Upper lobe of left lung (tissue), 4 donors: ENCODE measurements at regions not wholly inside any gene's neighbourhood (a gene's known extent, or its start where the extent isn't known, plus 50 kb on each side); places are given as distances from the start of the nearest gene placed in this dataset.

ENCODE experiments used
- POLR2A ChIP-seq, 4 donors: fragments of 450-650 bp; IDR thresholded peaks; one replicate each; pipeline ENCODE4 v1.5.1; 2016 to 2017; ENCODE audit warnings: antibody characterized with exemption in 4 of 4, mild to moderate bottlenecking in 2 of 4
- POLR2AphosphoS5 ChIP-seq, 2 donors: sonication (generic); formaldehyde crosslinking; IDR thresholded peaks; one replicate each; pipeline ENCODE4 v1.5.1; 2017; ENCODE audit warnings: antibody characterized with exemption in 2 of 2

DNA sequence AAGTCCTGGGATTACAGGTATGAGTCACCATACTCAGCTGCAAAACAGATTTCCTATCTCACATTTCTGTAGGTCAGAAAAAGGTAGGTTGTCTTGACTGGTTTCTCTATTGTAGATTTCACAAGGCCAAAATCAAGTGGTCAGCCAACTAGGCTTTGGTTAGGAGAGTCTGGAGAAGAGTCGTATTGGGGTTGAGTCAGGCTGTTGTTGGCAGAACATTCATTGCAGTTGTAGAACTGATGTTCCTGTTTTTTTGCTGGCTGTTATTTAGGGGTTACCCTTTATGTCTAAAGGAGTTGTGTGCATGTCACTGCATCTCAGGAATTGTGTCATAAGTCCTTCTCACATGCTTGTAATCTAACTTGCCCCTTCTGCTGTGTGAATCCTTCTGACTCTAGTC lies 814.2 kb upstream of the GRAMD2B start:
- TF ChIP-seq POLR2A (IDR thresholded peaks at IDR 0.05) (no peak), POLR2AphosphoS5 (IDR thresholded peaks at IDR 0.05) (no peak)
